H1 (cell line): ENCODE measurements at regions not wholly inside any gene's neighbourhood (a gene's known extent, or its start where the extent isn't known, plus 50 kb on each side); places are given as distances from the start of the nearest gene placed in this dataset.

Experiments
- CTCF ChIA-PET: fragments of 300-600 bp; sonication (Branson Sonifier 250); formaldehyde crosslinking; loops from one replicate; lab custom pipeline; 2021; ENCODE audit not compliant: partially characterized antibody; lab: Charles Lee
- POLR2A ChIA-PET: fragments of 300-600 bp; sonication (Branson Sonifier 250); formaldehyde crosslinking; loops from one replicate; lab custom pipeline; 2021; ENCODE audit warnings: inconsistent platforms; ENCODE audit not compliant: partially characterized antibody; lab: Charles Lee
- DNase-seq, 2 experiments: peaks; one replicate each; pipeline versions ENCODE4 v3.0.0 to v3.0.0-alpha.2; 2010 to 2022; ENCODE audit warnings: low spot score in 2 of 2, low read depth in 1 of 2, mixed read lengths in 1 of 2
- FAIRE-seq: peaks from 2 replicates; lab custom pipeline; 2011; peaks lifted over from hg19 to GRCh38; lab: Jason Lieb, UNC
- H2AFZ ChIP-seq: 2 replicates; pipeline ENCODE4 v1.8.1; 2012; ENCODE audit warnings: low read length, inconsistent platforms
- H2AK5ac ChIP-seq: 2 replicates; pipeline ENCODE4 v1.6.1; 2013; ENCODE audit warnings: low read depth, low read length
- H2BK120ac ChIP-seq: replicated peaks from 2 replicates; pipeline ENCODE3; 2013; ENCODE audit warnings: low read depth, low read length, inconsistent platforms
- H2BK12ac ChIP-seq: 2 replicates; pipeline ENCODE4 v1.6.1; 2013; ENCODE audit warnings: low read depth, low read length
- H2BK15ac ChIP-seq: 2 replicates; pipeline ENCODE4 v1.6.1; 2013; ENCODE audit warnings: low read length
- H2BK20ac ChIP-seq: 2 replicates; pipeline ENCODE4 v1.6.1; 2013; ENCODE audit warnings: low read length
- H2BK5ac ChIP-seq: 2 replicates; pipeline ENCODE4 v1.6.1; 2013; ENCODE audit warnings: low read depth, low read length
- H3K14ac ChIP-seq: 2 replicates; pipeline ENCODE4 v1.6.1; 2013; ENCODE audit warnings: inconsistent platforms; ENCODE audit not compliant: insufficient read length
- H3K18ac ChIP-seq: 2 replicates; pipeline ENCODE4 v1.6.1; 2013; ENCODE audit warnings: low read length; ENCODE audit errors: extremely low read depth
- H3K23ac ChIP-seq: 2 replicates; pipeline ENCODE4 v1.6.1; 2013; ENCODE audit warnings: inconsistent platforms; ENCODE audit not compliant: insufficient read length
- H3K23me2 ChIP-seq: 2 replicates; pipeline ENCODE4 v1.6.1; 2013; ENCODE audit warnings: low read depth, low read length
- H3K27ac ChIP-seq: 2 replicates; pipeline ENCODE4 v1.6.1; 2011; ENCODE audit warnings: low read depth, low read length, inconsistent platforms
- H3K27me3 ChIP-seq, 4 experiments: replicated peaks in 1 of 4; 1 replicate in 1 of 4; 2 replicates in 3 of 4; pipeline versions ENCODE4 v1.6.1 to v1.8.1; 2011 to 2013; ENCODE audit warnings: low read length in 3 of 4, mild to moderate bottlenecking in 3 of 4, inconsistent platforms in 2 of 4, mixed read lengths in 2 of 4, moderate library complexity in 1 of 4; ENCODE audit not compliant: control insufficient read depth in 3 of 4, insufficient read depth in 3 of 4; ENCODE audit errors: extremely low read depth in 1 of 4
- H3K36me3 ChIP-seq, 4 experiments: 2 replicates each; pipeline versions ENCODE4 v1.6.1 to v1.8.1; 2011 to 2013; ENCODE audit warnings: mild to moderate bottlenecking in 4 of 4, low read length in 3 of 4, moderate library complexity in 2 of 4, control low read depth in 1 of 4, inconsistent platforms in 1 of 4; ENCODE audit not compliant: insufficient read depth in 4 of 4, control insufficient read depth in 2 of 4
- H3K4ac ChIP-seq: replicated peaks from 2 replicates; pipeline ENCODE3; 2013; ENCODE audit warnings: low read length, low read depth, mixed read lengths, inconsistent platforms; ENCODE audit not compliant: insufficient read length
- H3K4me1 ChIP-seq, 4 experiments: replicated peaks in 1 of 4; 1 replicate in 1 of 4; 2 replicates in 3 of 4; pipeline versions ENCODE4 v1.6.1 to v1.8.1; 2011 to 2013; ENCODE audit warnings: low read length in 3 of 4, inconsistent platforms in 2 of 4, mixed read lengths in 1 of 4; ENCODE audit not compliant: insufficient read depth in 4 of 4, control insufficient read depth in 3 of 4
- H3K4me2 ChIP-seq, 2 experiments: 2 replicates each; pipeline versions ENCODE4 v1.6.1 to v1.8.1; 2011 to 2013; ENCODE audit warnings: low read depth in 2 of 2, low read length in 2 of 2, control low read depth in 1 of 2, inconsistent platforms in 1 of 2, mild to moderate bottlenecking in 1 of 2; ENCODE audit not compliant: insufficient read depth in 1 of 2
- H3K4me3 ChIP-seq, 4 experiments: fragments of 200-600, 300-600 bp in 1 of 4; sonication (generic), shearing (Covaris generic), sonication (Bioruptor Twin) in 1 of 4; 2 replicates each; pipeline versions ENCODE4 v1.5.1 to v1.8.1; 2011 to 2016; ENCODE audit warnings: low read length in 4 of 4, low read depth in 3 of 4, control low read depth in 2 of 4, inconsistent platforms in 2 of 4, mild to moderate bottlenecking in 2 of 4, mixed read lengths in 1 of 4, moderate library complexity in 1 of 4; ENCODE audit not compliant: insufficient read depth in 2 of 4; ENCODE audit errors: extremely low read depth in 1 of 4
- H3K56ac ChIP-seq: replicated peaks from 2 replicates; pipeline ENCODE3; 2013; ENCODE audit warnings: low read depth, mild to moderate bottlenecking, mixed read lengths, low read length, inconsistent platforms; ENCODE audit not compliant: insufficient read length
- H3K79me1 ChIP-seq: 2 replicates; pipeline ENCODE4 v1.6.1; 2013; ENCODE audit warnings: low read depth, low read length, control low read depth
- H3K79me2 ChIP-seq, 2 experiments: 2 replicates each; pipeline versions ENCODE4 v1.6.1 to v1.8.1; 2012 to 2013; ENCODE audit warnings: low read length in 2 of 2, mild to moderate bottlenecking in 2 of 2, inconsistent platforms in 1 of 2; ENCODE audit not compliant: insufficient read depth in 2 of 2, control insufficient read depth in 1 of 2
- H3K9ac ChIP-seq, 4 experiments: replicated peaks in 1 of 4; 1 replicate in 1 of 4; 2 replicates in 3 of 4; pipeline versions ENCODE4 v1.6.1 to v1.8.1; 2011 to 2013; ENCODE audit warnings: low read depth in 3 of 4, low read length in 3 of 4, control low read depth in 2 of 4, mild to moderate bottlenecking in 2 of 4, moderate library complexity in 2 of 4, inconsistent platforms in 1 of 4; ENCODE audit errors: extremely low read depth in 1 of 4
- H3K9me3 ChIP-seq, 2 experiments: 2 replicates each; pipeline versions ENCODE4 v1.6.1 to v1.8.1; 2012 to 2013; ENCODE audit warnings: mild to moderate bottlenecking in 2 of 2, moderate library complexity in 2 of 2, control low read depth in 1 of 2, inconsistent platforms in 1 of 2, low read depth in 1 of 2, low read length in 1 of 2, mixed read lengths in 1 of 2; ENCODE audit not compliant: insufficient read depth in 2 of 2
- H4K20me1 ChIP-seq, 2 experiments: replicated peaks in 1 of 2; 2 replicates each; pipeline versions ENCODE3 to v1.8.1; 2011 to 2013; ENCODE audit warnings: inconsistent platforms in 2 of 2, low read length in 2 of 2, mild to moderate bottlenecking in 1 of 2; ENCODE audit not compliant: insufficient read depth in 2 of 2, control insufficient read depth in 1 of 2
- H4K5ac ChIP-seq: 2 replicates; pipeline ENCODE4 v1.6.1; 2013; ENCODE audit warnings: low read length, low read depth, mixed read lengths, inconsistent platforms; ENCODE audit not compliant: insufficient read length
- H4K8ac ChIP-seq: 2 replicates; pipeline ENCODE4 v1.8.0; 2013; ENCODE audit warnings: mild to moderate bottlenecking, moderate library complexity, low read length, inconsistent platforms; ENCODE audit not compliant: insufficient read depth; ENCODE audit errors: extremely low read depth
- H4K91ac ChIP-seq: replicated peaks from 2 replicates; pipeline ENCODE3; 2013; ENCODE audit warnings: low read length, mixed read lengths, inconsistent platforms; ENCODE audit not compliant: insufficient read length
- BRCA1 ChIP-seq: IDR thresholded peaks from 2 replicates; pipeline ENCODE4 v1.6.1; 2012; ENCODE audit warnings: low read depth, low read length, improper control_type of control experiment
- JUND ChIP-seq: IDR thresholded peaks from 2 replicates; pipeline ENCODE4 v1.6.1; 2011; ENCODE audit warnings: mild to moderate bottlenecking, improper control_type of control experiment, low read length
- KDM5A ChIP-seq: fragments of 200-600 bp; IDR thresholded peaks from 2 replicates; pipeline ENCODE4 v1.7.1; 2012; ENCODE audit warnings: mild to moderate bottlenecking, low read length, inconsistent platforms, mixed read lengths
- NANOG ChIP-seq: IDR thresholded peaks from 2 replicates; pipeline ENCODE4 v1.6.1; 2011; ENCODE audit warnings: low read length, low read depth, mild to moderate bottlenecking, inconsistent platforms; ENCODE audit not compliant: insufficient read depth, poor library complexity, severe bottlenecking
- RXRA ChIP-seq: IDR thresholded peaks from 2 replicates; pipeline ENCODE4 v1.6.1; 2011; ENCODE audit warnings: low read depth, mild to moderate bottlenecking, low read length, moderate library complexity; ENCODE audit not compliant: insufficient read depth
- SIRT6 ChIP-seq: IDR thresholded peaks from one replicate; pipeline ENCODE4 v1.7.1; 2012; ENCODE audit warnings: low read length, inconsistent platforms
- SP2 ChIP-seq: IDR thresholded peaks from 2 replicates; pipeline ENCODE4 v1.6.1; 2012; ENCODE audit warnings: mild to moderate bottlenecking, low read length, inconsistent platforms
- SP4 ChIP-seq: IDR thresholded peaks from 2 replicates; pipeline ENCODE4 v1.6.1; 2012; ENCODE audit warnings: low read length, inconsistent platforms
- SUZ12 ChIP-seq: fragments of 200-600 bp; sonication (generic); IDR thresholded peaks from 2 replicates; pipeline ENCODE4 v1.6.1; 2012; ENCODE audit warnings: mild to moderate bottlenecking, inconsistent platforms, low read length, moderate library complexity, mixed read lengths
- TBP ChIP-seq: IDR thresholded peaks from 2 replicates; pipeline ENCODE4 v1.6.1; 2011; ENCODE audit warnings: low read depth, low read length, improper control_type of control experiment
- WGBS, 2 experiments: shearing (Covaris generic) in 1 of 2; methylation state at CpG; one replicate each; pipeline versions ENCODE4 v1.1.6 to v1.1.7; 2013 to 2015; ENCODE audit warnings: low lambda C conversion rate in 2 of 2, mixed read lengths in 2 of 2, inconsistent platforms in 1 of 2, low coverage in 1 of 2, missing lambda C conversion rate in 1 of 2; ENCODE audit not compliant: insufficient replicate concordance in 2 of 2, insufficient coverage in 1 of 2, insufficient read length in 1 of 2; ENCODE audit errors: extremely low coverage in 1 of 2, missing lambda C conversion rate in 1 of 2; 5-methylcytosine and 5-hydroxymethylcytosine counted together
- TF ChIP-seq, protein P1 (sequence below): IDR thresholded peaks from 2 replicates; pipeline ENCODE4 v1.6.1; 2011; ENCODE audit warnings: low read length, improper control_type of control experiment
- TF ChIP-seq, protein P2 (sequence below), 3 experiments: IDR thresholded peaks; 1 replicate in 2 of 3; 2 replicates in 1 of 3; pipeline versions ENCODE4 v1.5.1 to v1.6.1; 2011; ENCODE audit warnings: low read length in 3 of 3, mild to moderate bottlenecking in 3 of 3, inconsistent platforms in 2 of 3, low read depth in 1 of 3, moderate library complexity in 1 of 3; ENCODE audit not compliant: insufficient read depth in 1 of 3; ENCODE audit errors: control extremely low read depth in 1 of 3

DNA sequence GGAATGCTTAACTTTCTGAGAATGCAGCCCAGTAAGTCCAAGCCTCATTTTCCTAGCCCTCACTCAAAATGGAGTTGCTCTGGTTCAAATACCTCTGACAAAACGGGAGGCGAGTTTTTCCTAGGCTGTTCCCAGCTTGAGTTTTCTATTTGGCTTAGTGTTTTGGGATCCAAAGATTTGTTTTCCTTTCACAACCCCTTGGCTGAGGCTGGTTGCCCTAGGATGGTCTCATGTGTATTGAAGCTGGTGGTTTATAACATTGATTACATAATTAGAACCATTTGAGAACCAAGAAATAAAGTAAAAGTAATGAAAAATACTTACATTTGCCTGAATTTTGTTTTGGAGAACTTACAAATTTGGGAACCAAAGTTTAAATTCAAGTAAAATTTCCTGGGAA lies 611.1 kb upstream of the LUZP2 start:
- H4K5ac ChIP-seq, result no peak overlapping the region
- ChIA-PET CTCF (no interaction called here), POLR2A (no interaction called here)
- H3K14ac ChIP-seq, result no peak overlapping the region
- no peak overlapping the region for H2BK5ac ChIP-seq
- H3K4me2 ChIP-seq, result no peak overlapping the region
- peak overlapping the region; percentile 48; the same call in 1 of the 2 replicates for H2BK20ac ChIP-seq
- no peak overlapping the region for H3K4ac ChIP-seq
- no peak overlapping the region for H3K9ac ChIP-seq
- DNase-seq (no peak), FAIRE-seq (no peak)
- no peak overlapping the region for H3K23ac ChIP-seq
- H3K23me2 ChIP-seq, result no peaks in the 10 kb centered on the region
- no peak overlapping the region for H3K56ac ChIP-seq
- H3K4me1 ChIP-seq, result no peaks in the 10 kb centered on the region; a peak in 1 of 7 replicates
- no peak overlapping the region for H2BK15ac ChIP-seq
- no peaks in the 10 kb centered on the region for H3K79me2 ChIP-seq
- H2AK5ac ChIP-seq, result no peak overlapping the region
- TF ChIP-seq RXRA (no peak), KDM5A (no peak), SIRT6 (no peak), JUND (no peak), SUZ12 (no peak), SP2 (no peak), SP4 (no peak), TBP (no peak), BRCA1 (no peak), NANOG (no peak)
- TF ChIP-seq, protein P1, sequence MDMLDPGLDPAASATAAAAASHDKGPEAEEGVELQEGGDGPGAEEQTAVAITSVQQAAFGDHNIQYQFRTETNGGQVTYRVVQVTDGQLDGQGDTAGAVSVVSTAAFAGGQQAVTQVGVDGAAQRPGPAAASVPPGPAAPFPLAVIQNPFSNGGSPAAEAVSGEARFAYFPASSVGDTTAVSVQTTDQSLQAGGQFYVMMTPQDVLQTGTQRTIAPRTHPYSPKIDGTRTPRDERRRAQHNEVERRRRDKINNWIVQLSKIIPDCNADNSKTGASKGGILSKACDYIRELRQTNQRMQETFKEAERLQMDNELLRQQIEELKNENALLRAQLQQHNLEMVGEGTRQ, result no peak
- TF ChIP-seq, protein P2, sequence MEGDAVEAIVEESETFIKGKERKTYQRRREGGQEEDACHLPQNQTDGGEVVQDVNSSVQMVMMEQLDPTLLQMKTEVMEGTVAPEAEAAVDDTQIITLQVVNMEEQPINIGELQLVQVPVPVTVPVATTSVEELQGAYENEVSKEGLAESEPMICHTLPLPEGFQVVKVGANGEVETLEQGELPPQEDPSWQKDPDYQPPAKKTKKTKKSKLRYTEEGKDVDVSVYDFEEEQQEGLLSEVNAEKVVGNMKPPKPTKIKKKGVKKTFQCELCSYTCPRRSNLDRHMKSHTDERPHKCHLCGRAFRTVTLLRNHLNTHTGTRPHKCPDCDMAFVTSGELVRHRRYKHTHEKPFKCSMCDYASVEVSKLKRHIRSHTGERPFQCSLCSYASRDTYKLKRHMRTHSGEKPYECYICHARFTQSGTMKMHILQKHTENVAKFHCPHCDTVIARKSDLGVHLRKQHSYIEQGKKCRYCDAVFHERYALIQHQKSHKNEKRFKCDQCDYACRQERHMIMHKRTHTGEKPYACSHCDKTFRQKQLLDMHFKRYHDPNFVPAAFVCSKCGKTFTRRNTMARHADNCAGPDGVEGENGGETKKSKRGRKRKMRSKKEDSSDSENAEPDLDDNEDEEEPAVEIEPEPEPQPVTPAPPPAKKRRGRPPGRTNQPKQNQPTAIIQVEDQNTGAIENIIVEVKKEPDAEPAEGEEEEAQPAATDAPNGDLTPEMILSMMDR (IDR thresholded peaks at IDR 0.05; ENCODE audit: control extremely low read depth in 1 of 3, insufficient read depth in 1 of 3, low read depth in 1 of 3, low read length in 3 of 3), result no peak
- H2BK12ac ChIP-seq, result no peak overlapping the region
- no peaks in the 10 kb centered on the region for H3K27me3 ChIP-seq
- no peak overlapping the region for H2BK120ac ChIP-seq
- H3K4me3 ChIP-seq, result no peak overlapping the region
- no peaks in the 10 kb centered on the region for H4K20me1 ChIP-seq
- no peaks in the 10 kb centered on the region for H3K79me1 ChIP-seq
- WGBS, 2 experiments, result 69% methylated on average over 2 of the region's 2 CpGs; no CpG with 5 or more reads in 1 of the 2 experiments
- H3K18ac ChIP-seq, result no peak overlapping the region
- H4K91ac ChIP-seq, result no peak overlapping the region
- H3K9me3 ChIP-seq, result peaks cover 0 to 5% of the 10 kb centered on the region in 2 experiments; a peak in 1 of 4 replicates
- no peak overlapping the region for H4K8ac ChIP-seq
- no peak overlapping the region for H3K27ac ChIP-seq
- no peak overlapping the region for H2AFZ ChIP-seq
- no peaks in the 10 kb centered on the region for H3K36me3 ChIP-seq
